HG02852 (cell line): ENCODE measurements at regions not wholly inside any gene's neighbourhood (a gene's known extent, or its start where the extent isn't known, plus 50 kb on each side); places are given as distances from the start of the nearest gene placed in this dataset.

Source experiments
- ATAC-seq: cut with Tn5 transposase; IDR thresholded peaks from one replicate; pipeline ENCODE4 v1.9.1; 2021; ENCODE audit warnings: mild to moderate bottlenecking, moderate library complexity; ENCODE audit not compliant: unreplicated experiment

- ATAC-seq, result no peak
Observed at GRCh38 chr11:110891411-110891810, 179.2 kb upstream of the ARHGAP20 start.

- no peak for ATAC-seq
Observed at GRCh38 chr11:110890995-110891394, 178.8 kb upstream of the ARHGAP20 start.

- ATAC-seq, result no peak
Observed at GRCh38 chr11:110886288-110886970, 174.2 kb upstream of the ARHGAP20 start.

- no peak for ATAC-seq
Observed at GRCh38 chr11:110883256-110883655, 171.0 kb upstream of the ARHGAP20 start.

GRCh38 chr11:110878513-110878912 lies 166.3 kb upstream of the ARHGAP20 start:
- no peak for ATAC-seq

GRCh38 chr11:110874437-110875030 lies 162.3 kb upstream of the ARHGAP20 start:
- ATAC-seq, result no peak

GRCh38 chr11:110873975-110874374 lies 161.7 kb upstream of the ARHGAP20 start:
- ATAC-seq, result no peak

GRCh38 chr11:110870816-110871522 lies 158.7 kb upstream of the ARHGAP20 start:
- no peak for ATAC-seq

- ATAC-seq, result no peak
Observed at GRCh38 chr11:110867951-110868350, 155.7 kb upstream of the ARHGAP20 start.

- no peak for ATAC-seq
Observed at GRCh38 chr11:110866081-110866480, 153.8 kb upstream of the ARHGAP20 start.

GRCh38 chr11:110862407-110862806 lies 150.2 kb upstream of the ARHGAP20 start:
- no peak for ATAC-seq

GRCh38 chr11:110860461-110860860 lies 148.2 kb upstream of the ARHGAP20 start:
- no peak for ATAC-seq

- no peak for ATAC-seq
Observed at GRCh38 chr11:110859998-110860397, 147.8 kb upstream of the ARHGAP20 start.

- no peak for ATAC-seq
Observed at GRCh38 chr11:110859240-110859840, 147.1 kb upstream of the ARHGAP20 start.

GRCh38 chr11:110858547-110858921 lies 146.3 kb upstream of the ARHGAP20 start:
- peak; percentile 39 for ATAC-seq

GRCh38 chr11:110857892-110858546 lies 145.8 kb upstream of the ARHGAP20 start:
- no peak for ATAC-seq

- peak; percentile 65 for ATAC-seq
Observed at GRCh38 chr11:110856996-110857812, 145.0 kb upstream of the ARHGAP20 start.

- ATAC-seq, result no peak
Observed at GRCh38 chr11:110856340-110856739, 144.1 kb upstream of the ARHGAP20 start.

- ATAC-seq, result no peak
Observed at GRCh38 chr11:110855191-110855590, 143.0 kb upstream of the ARHGAP20 start.

GRCh38 chr11:110852921-110853490 lies 140.8 kb upstream of the ARHGAP20 start:
- no peak for ATAC-seq
